Muscle layer of colon (tissue), 2 donors: ENCODE measurements at regions not wholly inside any gene's neighbourhood (a gene's known extent, or its start where the extent isn't known, plus 50 kb on each side); places are given as distances from the start of the nearest gene placed in this dataset.

Experiments used
- H3K27ac ChIP-seq: one replicate; pipeline ENCODE4 v1.7.0; 2013; ENCODE audit warnings: low read depth, mild to moderate bottlenecking, low read length, moderate library complexity
- H3K27me3 ChIP-seq, 2 donors: one replicate each; pipeline ENCODE4 v1.7.0; 2013; ENCODE audit warnings: low read length in 2 of 2, mild to moderate bottlenecking in 2 of 2; ENCODE audit not compliant: insufficient read depth in 2 of 2, control insufficient read depth in 1 of 2
- H3K36me3 ChIP-seq: one replicate; pipeline ENCODE4 v1.7.0; 2013; ENCODE audit warnings: mild to moderate bottlenecking, low read length; ENCODE audit not compliant: insufficient read depth
- H3K4me1 ChIP-seq: one replicate; pipeline ENCODE4 v1.7.0; 2013; ENCODE audit warnings: mild to moderate bottlenecking, low read length; ENCODE audit not compliant: insufficient read depth
- H3K4me3 ChIP-seq, 2 donors: one replicate each; pipeline ENCODE4 v1.7.0; 2013; ENCODE audit warnings: low read length in 2 of 2, low read depth in 1 of 2, mild to moderate bottlenecking in 1 of 2, moderate library complexity in 1 of 2
- H3K9ac ChIP-seq: one replicate; pipeline ENCODE4 v1.7.0; 2013; ENCODE audit warnings: low read length
- H3K9me3 ChIP-seq: one replicate; pipeline ENCODE4 v1.7.0; 2013; ENCODE audit warnings: mild to moderate bottlenecking, low read length
- donor health status: abdominal sarcoma.
- donor health status: Adenocarcinoma of cecum.

DNA sequence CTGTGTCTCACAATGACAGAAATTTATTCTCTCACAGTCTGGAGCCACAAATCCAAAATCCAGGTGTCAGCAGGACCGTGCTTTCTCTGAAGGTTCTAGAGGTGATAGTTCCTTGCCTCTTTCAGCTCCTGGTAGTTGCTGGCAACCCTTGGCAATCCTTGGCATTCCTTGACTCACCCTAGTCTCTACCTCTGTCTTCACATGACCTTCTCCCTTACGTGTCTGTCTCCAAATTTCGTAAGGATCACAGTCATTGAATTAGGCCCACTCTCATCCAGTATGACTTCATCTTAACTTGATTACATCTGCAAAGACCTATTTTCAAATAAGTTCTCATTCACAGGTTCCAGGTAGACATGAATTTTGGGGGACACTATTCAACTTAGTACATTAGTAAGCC is 143.1 kb downstream of the CEP57L1 start:
- Histone ChIP-seq H3K9ac (no peak overlapping the region), H3K4me1 (peaks cover 11% of the 10 kb centered on the region), H3K27me3 (no peaks in the 10 kb centered on the region), H3K4me3 (no peak overlapping the region), H3K36me3 (no peaks in the 10 kb centered on the region), H3K27ac (no peak overlapping the region), H3K9me3 (no peaks in the 10 kb centered on the region)

DNA sequence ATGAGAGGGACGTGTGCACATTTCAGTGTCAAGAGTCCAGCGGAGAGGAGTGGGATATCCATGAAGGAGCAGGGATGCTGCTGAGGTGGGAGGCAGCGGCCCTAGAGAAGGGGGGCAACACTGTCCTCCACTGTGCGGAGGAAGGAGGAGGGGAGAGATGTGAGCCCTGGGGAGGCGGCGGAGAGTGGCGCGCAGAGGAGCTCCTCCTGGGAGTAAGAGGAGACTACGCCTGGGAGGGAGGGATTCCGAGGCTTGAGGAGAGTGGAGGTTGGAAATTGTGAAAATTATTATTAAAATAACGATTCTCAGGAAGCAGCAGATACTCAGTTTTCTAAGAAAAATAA is 142.7 kb downstream of the CEP57L1 start:
- H3K9ac ChIP-seq: no peak overlapping the region
- H3K4me1 ChIP-seq: peaks cover 11% of the 10 kb centered on the region
- no peaks in the 10 kb centered on the region for H3K9me3 ChIP-seq
- H3K4me3 ChIP-seq: no peak overlapping the region
- H3K27me3 ChIP-seq: no peaks in the 10 kb centered on the region
- H3K36me3 ChIP-seq: no peaks in the 10 kb centered on the region
- H3K27ac ChIP-seq: no peak overlapping the region

DNA sequence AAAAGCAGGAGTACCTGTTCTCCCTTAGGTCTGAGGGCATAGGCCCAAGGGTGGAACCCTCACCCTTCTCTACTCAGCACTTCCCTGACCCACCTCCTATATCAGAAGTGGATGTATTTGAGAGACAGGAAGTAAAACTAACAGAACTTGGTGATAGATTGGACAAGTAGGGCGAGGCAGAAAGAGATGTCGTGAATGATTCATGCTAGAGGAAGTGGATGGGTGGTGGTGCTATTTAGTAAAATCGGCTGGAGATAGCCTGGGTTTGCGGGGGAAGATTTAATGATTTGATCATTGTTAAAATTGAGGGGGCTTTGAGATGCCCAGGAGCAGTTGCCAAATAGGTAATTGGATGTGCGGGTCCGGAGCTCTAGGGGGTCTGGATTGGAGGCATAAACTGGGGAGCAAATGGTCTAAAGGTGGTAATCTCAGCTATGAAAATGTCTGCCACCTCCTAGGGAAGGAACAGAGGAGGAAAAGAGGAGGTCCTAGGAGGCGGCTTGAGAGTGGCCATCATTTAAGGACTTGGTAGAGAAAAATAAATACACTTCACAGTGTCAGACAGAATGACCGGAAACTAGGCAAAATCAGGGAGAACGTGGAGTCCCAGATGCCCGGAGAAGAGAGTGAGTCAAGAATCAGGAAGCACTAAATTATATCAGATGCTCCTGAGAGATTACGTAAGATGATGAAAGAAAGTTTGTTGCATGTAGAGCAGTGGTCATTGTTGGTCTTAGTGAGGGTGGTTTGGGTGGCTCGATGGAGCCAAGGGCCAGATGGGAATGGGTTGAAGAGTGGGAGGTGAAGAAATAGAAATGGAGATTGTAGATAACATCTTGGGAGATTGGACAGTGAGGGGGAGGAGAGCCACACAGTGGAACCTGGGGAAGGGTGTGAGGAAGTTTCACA is 142.0 kb downstream of the CEP57L1 start:
- no peak overlapping the region for H3K4me3 ChIP-seq
- H3K9ac ChIP-seq: no peak overlapping the region
- no peaks in the 10 kb centered on the region for H3K36me3 ChIP-seq
- no peak overlapping the region for H3K27ac ChIP-seq
- H3K4me1 ChIP-seq: peaks cover 11% of the 10 kb centered on the region
- no peaks in the 10 kb centered on the region for H3K9me3 ChIP-seq
- H3K27me3 ChIP-seq: no peaks in the 10 kb centered on the region

DNA sequence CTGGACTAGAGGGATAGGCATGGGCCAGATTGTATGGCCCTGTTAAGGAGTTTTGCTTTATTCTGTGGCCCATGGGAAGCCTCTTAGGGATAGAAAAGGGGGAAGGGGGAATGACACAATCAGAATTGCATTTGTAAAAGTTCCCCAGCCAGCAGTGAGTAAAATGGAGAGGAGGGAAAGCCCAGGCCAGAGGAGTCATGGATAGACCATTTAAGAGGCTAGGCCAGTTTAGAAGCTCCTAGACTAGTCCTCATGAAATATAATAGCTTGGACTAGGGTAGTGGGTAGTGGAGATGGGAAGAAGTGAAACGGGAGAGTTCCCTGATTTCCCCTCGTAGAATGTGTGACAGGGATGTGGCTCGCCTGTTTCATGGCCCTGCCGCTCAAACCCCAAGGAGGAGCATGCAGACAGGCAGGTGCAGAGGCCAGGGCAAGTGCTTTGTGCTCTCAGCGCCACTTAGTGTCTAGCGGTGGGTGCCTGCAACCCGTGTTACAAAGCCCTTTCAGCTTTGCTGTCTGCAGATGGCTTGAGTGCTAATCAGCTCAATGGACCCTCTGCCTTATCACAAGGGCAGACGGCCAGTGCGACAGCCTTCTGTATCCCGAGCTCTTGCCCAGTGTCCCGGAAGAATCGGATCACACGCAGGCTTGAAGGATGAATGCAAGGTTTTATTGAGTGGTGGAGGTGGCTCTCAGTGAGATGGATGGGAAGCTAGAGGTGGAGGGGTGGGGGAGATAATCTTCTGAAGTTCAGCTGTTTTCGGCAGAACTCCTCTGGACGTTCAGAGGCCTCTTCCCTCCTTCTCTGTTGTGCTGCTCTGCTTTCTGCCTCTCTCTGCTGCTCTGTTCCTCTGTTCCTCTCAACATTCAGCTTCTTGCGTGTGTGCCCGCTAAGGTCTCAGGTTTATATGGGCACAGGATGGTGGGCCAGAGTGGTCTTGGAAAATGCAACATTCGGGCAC is 141.1 kb downstream of the CEP57L1 start:
- Histone ChIP-seq H3K4me3 (no peak overlapping the region), H3K9me3 (no peaks in the 10 kb centered on the region), H3K27me3 (no peaks in the 10 kb centered on the region)

DNA sequence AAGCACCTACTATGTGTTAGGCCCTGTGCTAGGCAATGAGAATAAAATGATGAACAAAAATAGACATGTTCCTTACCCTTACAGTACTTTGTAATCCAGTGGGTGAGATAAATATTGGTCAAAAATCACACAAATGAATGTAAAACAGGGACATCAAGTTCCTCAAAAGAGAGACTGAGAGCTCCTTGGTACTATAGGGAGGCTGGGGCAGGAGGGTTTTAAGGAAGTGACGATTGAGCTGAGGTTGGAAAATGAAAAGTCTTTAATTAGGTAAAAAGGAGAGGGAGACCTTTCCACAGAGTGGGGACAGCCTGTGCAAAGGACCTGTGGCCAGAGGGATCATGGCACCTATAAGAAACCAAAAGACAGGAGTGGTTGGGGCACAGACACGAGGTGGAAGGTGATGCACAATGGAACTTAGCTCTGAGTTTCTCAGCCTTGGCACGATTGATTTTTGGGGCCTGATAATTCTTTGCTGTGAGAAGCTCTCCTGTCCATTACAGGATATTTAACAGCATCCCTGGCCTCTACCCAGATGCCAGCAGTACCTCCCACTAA is 140.3 kb downstream of the CEP57L1 start:
- H3K4me3 ChIP-seq: no peak overlapping the region
- no peaks in the 10 kb centered on the region for H3K27me3 ChIP-seq
- no peaks in the 10 kb centered on the region for H3K9me3 ChIP-seq
- no peak overlapping the region for H3K27ac ChIP-seq
- H3K4me1 ChIP-seq: peaks cover 11% of the 10 kb centered on the region
- H3K9ac ChIP-seq: no peak overlapping the region
- H3K36me3 ChIP-seq: no peaks in the 10 kb centered on the region

More for the DNA sequence above, 141.1 kb downstream of the CEP57L1 start:
- Histone ChIP-seq H3K36me3 (no peaks in the 10 kb centered on the region), H3K9ac (no peak overlapping the region), H3K4me1 (peaks cover 11% of the 10 kb centered on the region), H3K27ac (no peak overlapping the region)

DNA sequence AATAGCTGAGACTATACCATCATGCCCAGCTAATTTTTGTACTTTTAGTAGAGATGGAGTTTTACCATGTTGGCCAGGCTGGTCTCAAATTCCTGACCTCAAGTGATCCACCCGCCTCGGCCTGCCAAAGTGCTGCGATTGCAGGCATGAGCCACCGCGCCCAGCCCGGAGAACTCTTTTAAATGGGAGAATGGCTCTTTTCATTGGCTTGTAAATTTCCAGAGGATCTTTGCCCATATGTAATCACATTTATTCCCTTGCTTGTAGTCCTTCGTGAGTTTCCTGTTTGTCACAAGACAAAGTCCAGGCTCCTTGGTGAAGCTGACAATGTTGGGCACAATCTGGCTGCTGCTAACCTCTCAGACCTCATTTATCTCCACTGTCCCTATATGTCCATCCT is 135.1 kb downstream of the CEP57L1 start:
- H3K36me3 ChIP-seq: no peaks in the 10 kb centered on the region
- no peaks in the 10 kb centered on the region for H3K4me1 ChIP-seq
- H3K27me3 ChIP-seq: no peaks in the 10 kb centered on the region
- H3K9me3 ChIP-seq: no peaks in the 10 kb centered on the region
- no peak overlapping the region for H3K9ac ChIP-seq
- H3K27ac ChIP-seq: no peak overlapping the region
- H3K4me3 ChIP-seq: no peak overlapping the region

DNA sequence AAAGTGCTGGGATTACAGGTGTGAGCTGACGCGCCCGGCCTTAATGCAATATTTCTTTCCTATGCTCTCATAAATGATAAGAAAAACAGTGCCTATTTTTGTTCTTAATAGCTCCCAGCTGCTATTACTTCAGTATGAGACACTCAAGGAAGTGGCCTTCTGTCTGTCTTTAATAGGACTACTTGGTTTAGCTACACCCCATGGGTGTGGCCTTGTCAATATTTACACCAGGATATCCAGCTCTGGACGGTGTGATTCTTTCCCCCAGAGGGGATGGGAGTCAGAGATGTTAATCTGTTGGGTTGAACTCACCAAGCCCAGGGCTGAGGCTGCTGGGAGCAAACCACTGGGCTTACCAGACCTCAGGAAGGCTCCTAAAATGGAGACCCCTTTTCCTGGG is 134.2 kb downstream of the CEP57L1 start:
- H3K9ac ChIP-seq: no peak overlapping the region
- H3K27me3 ChIP-seq: no peaks in the 10 kb centered on the region
- H3K27ac ChIP-seq: no peak overlapping the region
- H3K4me1 ChIP-seq: no peaks in the 10 kb centered on the region
- no peaks in the 10 kb centered on the region for H3K36me3 ChIP-seq
- H3K9me3 ChIP-seq: no peaks in the 10 kb centered on the region
- H3K4me3 ChIP-seq: no peak overlapping the region

DNA sequence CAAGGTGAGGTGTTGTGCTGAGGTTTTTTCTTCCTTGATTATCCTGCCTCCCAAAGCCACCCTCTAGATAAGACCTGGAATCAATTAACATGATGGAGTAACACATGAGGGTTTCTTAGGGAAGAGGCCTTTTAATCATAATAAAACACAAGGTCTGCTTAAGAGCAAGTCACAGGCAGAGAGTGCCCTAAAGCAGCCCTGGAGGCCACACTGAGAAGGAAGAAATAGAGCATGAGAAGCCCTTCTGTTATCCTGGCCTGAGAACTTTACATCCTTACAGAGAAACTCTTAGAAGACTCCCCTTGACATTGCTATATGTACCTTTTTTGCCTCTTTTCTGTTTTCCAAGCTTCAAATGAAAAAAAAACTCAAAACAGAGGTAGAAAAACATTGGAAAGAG is 132.3 kb downstream of the CEP57L1 start:
- Histone ChIP-seq H3K4me3 (no peak overlapping the region), H3K9ac (no peak overlapping the region), H3K27ac (no peak overlapping the region), H3K4me1 (no peaks in the 10 kb centered on the region), H3K36me3 (no peaks in the 10 kb centered on the region), H3K9me3 (no peaks in the 10 kb centered on the region), H3K27me3 (no peaks in the 10 kb centered on the region)

DNA sequence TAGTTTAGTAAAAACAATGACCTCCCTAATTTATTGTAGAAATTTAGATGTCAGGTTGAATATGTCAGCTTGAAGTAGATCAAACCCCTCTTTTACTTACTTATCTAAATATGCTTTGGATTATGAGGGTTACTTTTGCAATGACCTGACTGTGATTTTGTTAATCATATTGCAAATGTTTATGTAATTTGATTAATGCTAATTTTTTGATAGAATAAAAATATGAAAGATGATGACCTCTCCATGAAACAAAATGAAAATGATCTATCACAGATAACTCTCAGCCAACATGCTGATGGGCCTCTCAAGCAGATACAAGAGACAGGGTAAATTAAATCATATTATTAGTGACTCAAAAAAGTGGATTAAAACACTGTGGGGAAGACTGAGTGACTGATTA is 131.0 kb downstream of the CEP57L1 start:
- Histone ChIP-seq H3K36me3 (no peaks in the 10 kb centered on the region), H3K4me3 (no peak overlapping the region), H3K27ac (no peak overlapping the region), H3K27me3 (no peaks in the 10 kb centered on the region), H3K4me1 (no peaks in the 10 kb centered on the region), H3K9me3 (no peaks in the 10 kb centered on the region), H3K9ac (no peak overlapping the region)

DNA sequence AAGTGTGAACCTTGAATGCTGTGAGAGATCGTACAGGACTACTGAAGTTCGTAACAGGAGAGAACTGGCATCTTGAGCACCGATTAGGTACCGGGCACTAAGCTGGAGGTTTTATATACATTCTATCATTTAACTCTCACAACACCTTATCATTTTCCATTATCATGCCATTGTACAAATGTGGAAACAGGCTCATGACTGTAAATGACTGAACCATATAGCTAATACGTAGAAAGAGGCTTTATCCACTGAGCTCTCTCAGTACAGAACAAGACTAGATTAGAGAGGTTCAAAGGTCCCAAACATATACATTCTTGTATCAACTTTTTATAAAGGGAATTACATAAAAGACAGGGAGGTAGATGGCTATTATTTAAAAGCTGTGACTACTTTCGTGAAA is 130.6 kb downstream of the CEP57L1 start:
- no peaks in the 10 kb centered on the region for H3K27me3 ChIP-seq
- H3K27ac ChIP-seq: no peak overlapping the region
- H3K4me3 ChIP-seq: no peak overlapping the region
- H3K36me3 ChIP-seq: no peaks in the 10 kb centered on the region
- no peaks in the 10 kb centered on the region for H3K9me3 ChIP-seq
- no peak overlapping the region for H3K9ac ChIP-seq
- H3K4me1 ChIP-seq: no peaks in the 10 kb centered on the region

DNA sequence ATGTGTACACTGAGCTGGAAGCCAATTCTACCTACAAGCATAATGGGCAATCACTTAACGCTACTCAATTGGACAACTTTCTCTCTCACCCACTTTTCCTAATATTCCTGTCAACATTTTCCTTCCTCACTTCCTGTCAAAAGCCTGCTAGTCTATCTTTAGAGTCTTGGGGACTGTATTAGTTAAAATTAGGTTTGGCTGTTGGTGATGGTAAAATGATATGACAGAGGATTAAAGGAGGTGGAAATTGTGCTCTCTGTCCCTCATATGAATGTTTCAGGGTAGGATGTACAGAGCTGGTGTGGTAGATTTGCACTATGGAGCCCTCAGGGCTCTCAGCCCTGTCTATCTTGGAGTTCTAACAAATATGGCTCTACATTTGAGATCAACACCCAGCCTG is 129.7 kb downstream of the CEP57L1 start:
- Histone ChIP-seq H3K9ac (no peak overlapping the region), H3K9me3 (no peaks in the 10 kb centered on the region), H3K4me1 (no peaks in the 10 kb centered on the region), H3K4me3 (no peak overlapping the region), H3K36me3 (no peaks in the 10 kb centered on the region), H3K27ac (no peak overlapping the region), H3K27me3 (no peaks in the 10 kb centered on the region)
